GM12892 (cell line): ENCODE measurements at regions not wholly inside any gene's neighbourhood (a gene's known extent, or its start where the extent isn't known, plus 50 kb on each side); places are given as distances from the start of the nearest gene placed in this dataset.

ENCODE experiments used
- POLR2A ChIP-seq: IDR thresholded peaks from 2 replicates; pipeline ENCODE4 v1.6.1; 2011; ENCODE audit warnings: low read depth, low read length, control low read depth
- POLR2AphosphoS5 ChIP-seq: IDR thresholded peaks from 2 replicates; pipeline ENCODE4 v1.6.1; 2011; ENCODE audit warnings: low read depth, low read length, control low read depth

DNA sequence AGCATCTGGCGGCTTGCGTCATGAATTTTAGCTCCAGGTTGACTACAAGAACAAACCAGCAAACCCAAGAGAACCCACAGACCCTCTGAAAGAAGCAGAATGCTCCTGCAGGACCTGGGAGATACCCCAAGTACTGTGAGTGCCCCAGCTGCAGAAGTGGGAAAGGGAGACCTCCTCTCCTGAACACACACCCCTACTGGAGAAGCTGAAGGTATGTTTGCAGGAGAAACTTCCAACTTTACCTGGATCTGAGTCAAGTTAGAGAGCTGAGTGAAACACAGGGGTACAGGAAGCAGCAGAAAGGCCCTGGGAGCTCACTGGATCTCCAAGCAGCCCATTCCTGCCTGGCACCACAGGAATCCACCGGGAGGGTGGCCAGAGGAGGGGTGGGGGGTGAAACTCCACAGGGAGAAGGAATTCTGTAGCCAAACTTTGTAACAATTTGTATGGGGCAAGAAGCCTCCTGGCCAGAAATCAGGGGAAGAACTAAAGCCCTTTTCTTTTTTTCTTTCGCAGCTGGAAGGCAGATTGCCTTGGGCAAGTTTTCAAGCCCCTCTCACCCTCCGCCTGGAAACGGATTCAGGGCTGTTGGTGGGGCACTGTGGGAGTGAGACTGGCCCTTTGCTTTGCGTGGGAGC, 576.2 kb downstream of the BNC2 start:
- TF ChIP-seq POLR2AphosphoS5 (no peak), POLR2A (no peak)
